ENCODE measurements at regions not wholly inside any gene's neighbourhood (a gene's known extent, or its start where the extent isn't known, plus 50 kb on each side); places are given as distances from the start of the nearest gene placed in this dataset.

GRCh38 chr5:3182133-3182876 lies 413.3 kb upstream of the IRX1 start:
- H3K9me3 Mint-ChIP-seq (ENCODE audit: low read depth) = no peaks in the 10 kb centered on the region
- CTCF ChIA-PET = no interaction called here

GRCh38 chr5:3181671-3182070 lies 414.0 kb upstream of the IRX1 start:
- ChIA-PET CTCF (no interaction called here), POLR2A (no interaction called here)
- intact Hi-C loops (cut with DNase I, micrococcal nuclease) = no loop called here
- Mint-ChIP-seq H3K27me3 (no peaks in the 10 kb centered on the region), H3K4me3 (no peak overlapping the region), H3K9me3 (ENCODE audit: low read depth) (no peaks in the 10 kb centered on the region), H3K27ac (no peak overlapping the region), H3K36me3 (ENCODE audit: low read depth) (no peaks in the 10 kb centered on the region), H3K4me1 (no peaks in the 10 kb centered on the region)
- ATAC-seq (no peak), DNase-seq (no peak)

More at GRCh38 chr5:3182133-3182876, 413.3 kb upstream of the IRX1 start:
- Mint-ChIP-seq H3K36me3 (ENCODE audit: low read depth) (no peaks in the 10 kb centered on the region), H3K27ac (no peak overlapping the region), H3K4me3 (no peak overlapping the region), H3K27me3 (no peaks in the 10 kb centered on the region), H3K4me1 (no peaks in the 10 kb centered on the region)
- ATAC-seq (no peak), DNase-seq (no peak)
- intact Hi-C loops (cut with DNase I, micrococcal nuclease) = no loop called here
- POLR2A ChIA-PET = no interaction called here

DNA sequence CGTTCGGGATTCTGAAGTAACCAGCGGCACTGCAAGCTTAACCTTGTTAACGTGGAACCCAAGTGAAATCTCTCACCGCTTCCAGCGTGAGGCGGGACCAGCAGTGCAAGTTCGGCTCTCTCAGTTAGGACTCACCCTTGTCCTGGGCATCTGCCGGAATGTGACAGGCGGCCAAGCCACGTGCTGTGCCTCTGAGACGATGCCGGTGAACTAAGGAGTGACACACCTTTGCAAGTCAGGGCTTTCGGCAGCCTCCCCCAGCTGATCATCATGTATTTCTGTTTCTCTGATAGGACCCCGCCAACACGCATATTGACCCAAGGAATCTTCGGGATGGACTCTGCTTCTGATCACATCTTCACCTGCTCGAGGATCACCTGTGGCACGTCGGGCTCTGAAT lies 415.0 kb upstream of the IRX1 start:
- Mint-ChIP-seq H3K4me3 (no peak overlapping the region), H3K27ac (no peak overlapping the region), H3K9me3 (ENCODE audit: low read depth) (no peaks in the 10 kb centered on the region), H3K27me3 (no peaks in the 10 kb centered on the region), H3K4me1 (no peaks in the 10 kb centered on the region), H3K36me3 (ENCODE audit: low read depth) (no peaks in the 10 kb centered on the region)
- ATAC-seq (no peak), DNase-seq (no peak)
- POLR2A ChIA-PET = no interaction called here
- intact Hi-C loops (cut with DNase I, micrococcal nuclease) = no loop called here
- CTCF ChIA-PET = no interaction called here

- DNase-seq (no peak), ATAC-seq (no peak)
- no peaks in the 10 kb centered on the region for H3K4me1 Mint-ChIP-seq
- no peaks in the 10 kb centered on the region for H3K9me3 Mint-ChIP-seq (ENCODE audit: low read depth)
- ChIA-PET CTCF (no interaction called here), POLR2A (no interaction called here)
- H3K27ac Mint-ChIP-seq = no peak overlapping the region
- intact Hi-C loops (cut with DNase I, micrococcal nuclease) = no loop called here
- no peaks in the 10 kb centered on the region for H3K36me3 Mint-ChIP-seq (ENCODE audit: low read depth)
- H3K27me3 Mint-ChIP-seq = no peaks in the 10 kb centered on the region
- no peak overlapping the region for H3K4me3 Mint-ChIP-seq
Measured at GRCh38 chr5:3179220-3179619, 416.4 kb upstream of the IRX1 start.

DNA sequence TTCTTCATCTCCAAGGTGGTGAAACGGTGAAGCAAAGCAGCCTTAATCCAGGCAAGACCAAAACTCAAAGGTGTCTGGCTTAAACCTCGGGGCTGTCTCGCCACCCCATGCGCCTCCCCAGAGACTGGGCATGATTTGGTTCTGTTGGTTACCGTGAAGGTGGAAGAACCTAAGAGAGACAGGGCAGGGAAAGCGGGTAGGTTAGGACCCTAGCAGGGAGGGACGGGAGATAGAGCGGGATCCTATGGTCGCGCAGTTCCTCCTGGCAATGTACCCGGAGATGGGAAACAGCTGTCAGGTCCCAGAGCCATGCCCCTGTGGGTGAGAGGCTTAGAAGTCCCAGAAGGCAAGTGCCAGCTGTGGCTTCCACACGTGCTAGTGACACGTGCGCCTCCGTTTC lies 418.3 kb upstream of the IRX1 start:
- Mint-ChIP-seq H3K4me1 (no peaks in the 10 kb centered on the region), H3K27me3 (no peaks in the 10 kb centered on the region), H3K9me3 (ENCODE audit: low read depth) (no peaks in the 10 kb centered on the region), H3K27ac (no peak overlapping the region), H3K4me3 (no peak overlapping the region), H3K36me3 (ENCODE audit: low read depth) (no peaks in the 10 kb centered on the region)
- DNase-seq = no peak
- ChIA-PET POLR2A (no interaction called here), CTCF (no interaction called here)
- ATAC-seq = no peak
- intact Hi-C loops (cut with DNase I, micrococcal nuclease) = no loop called here

- no peaks in the 10 kb centered on the region for H3K36me3 Mint-ChIP-seq (ENCODE audit: low read depth)
- no peak overlapping the region for H3K27ac Mint-ChIP-seq
- POLR2A ChIA-PET = no interaction called here
- intact Hi-C loops (cut with DNase I, micrococcal nuclease) = no loop called here
- H3K4me1 Mint-ChIP-seq = no peaks in the 10 kb centered on the region
- peaks cover under 1% of the 10 kb centered on the region for H3K27me3 Mint-ChIP-seq
- no peaks in the 10 kb centered on the region for H3K9me3 Mint-ChIP-seq (ENCODE audit: low read depth)
- DNase-seq = no peak
- ATAC-seq = no peak
- CTCF ChIA-PET = no interaction called here
- no peak overlapping the region for H3K4me3 Mint-ChIP-seq
Measured at GRCh38 chr5:3175416-3175815, 420.2 kb upstream of the IRX1 start.

DNA sequence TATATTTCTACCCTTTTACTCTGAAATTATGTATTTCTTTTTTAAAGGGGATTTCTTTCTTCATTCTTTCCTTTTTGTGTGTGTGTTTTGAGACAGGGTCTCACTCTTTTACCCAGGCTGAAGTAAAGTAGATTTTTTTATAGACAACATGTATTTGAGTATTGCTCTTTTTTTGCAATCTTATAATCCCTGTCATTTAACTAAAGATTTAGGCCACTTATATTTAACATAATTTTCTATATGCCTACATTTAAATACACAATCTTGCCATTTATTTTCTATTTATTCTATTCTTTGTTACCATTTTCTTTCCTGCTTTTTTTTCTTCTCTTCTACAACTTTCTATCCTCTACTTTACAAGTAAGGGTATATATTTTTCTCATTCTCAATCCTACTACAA lies 416.0 kb upstream of the IRX2 start:
- intact Hi-C loops (cut with DNase I, micrococcal nuclease) = no loop called here
- Mint-ChIP-seq H3K27ac (no peak overlapping the region), H3K36me3 (ENCODE audit: low read depth) (no peaks in the 10 kb centered on the region), H3K27me3 (peaks cover 2% of the 10 kb centered on the region), H3K4me1 (no peaks in the 10 kb centered on the region), H3K9me3 (ENCODE audit: low read depth) (peaks cover 13% of the 10 kb centered on the region), H3K4me3 (no peak overlapping the region)
- DNase-seq (no peak), ATAC-seq (no peak)
- ChIA-PET POLR2A (no interaction called here), CTCF (no interaction called here)

- POLR2A ChIA-PET = no interaction called here
- ATAC-seq = no peak
- Mint-ChIP-seq H3K27me3 (peaks cover 4% of the 10 kb centered on the region), H3K4me3 (no peak overlapping the region), H3K4me1 (no peaks in the 10 kb centered on the region), H3K27ac (no peak overlapping the region), H3K9me3 (ENCODE audit: low read depth) (peaks cover 21% of the 10 kb centered on the region), H3K36me3 (ENCODE audit: low read depth) (no peaks in the 10 kb centered on the region)
- intact Hi-C loops (cut with DNase I, micrococcal nuclease) = no loop called here
- no peak for DNase-seq
- CTCF ChIA-PET = no interaction called here
Measured at GRCh38 chr5:3163626-3164025, 412.1 kb upstream of the IRX2 start.

DNA sequence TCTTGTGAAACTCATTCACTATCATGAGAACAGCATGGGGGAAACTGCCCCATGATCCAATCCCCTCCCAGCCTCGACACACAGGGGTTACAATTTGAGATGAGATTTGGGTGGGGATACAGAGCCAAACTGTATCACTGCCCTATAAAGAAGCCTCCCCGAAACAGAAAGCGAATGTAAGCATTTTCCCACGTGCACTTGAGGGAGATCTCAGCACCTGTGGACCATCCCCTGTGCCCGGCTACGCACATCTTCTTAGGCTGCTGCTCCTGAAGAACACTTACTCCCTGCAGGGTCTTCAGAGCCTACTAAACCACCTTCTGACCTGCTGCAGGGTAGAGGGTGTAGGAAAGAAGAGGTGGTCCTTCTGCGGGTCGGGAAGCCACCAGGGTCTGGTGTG lies 410.2 kb upstream of the IRX2 start:
- Mint-ChIP-seq H3K36me3 (ENCODE audit: low read depth) (no peaks in the 10 kb centered on the region), H3K27me3 (peaks cover 4% of the 10 kb centered on the region), H3K27ac (no peak overlapping the region), H3K4me3 (no peak overlapping the region), H3K9me3 (ENCODE audit: low read depth) (peaks cover 11% of the 10 kb centered on the region), H3K4me1 (no peaks in the 10 kb centered on the region)
- no peak for ATAC-seq
- intact Hi-C loops (cut with DNase I, micrococcal nuclease) = no loop called here
- no peak for DNase-seq
- POLR2A ChIA-PET = no interaction called here
- CTCF ChIA-PET = no interaction called here

- intact Hi-C loops (cut with DNase I, micrococcal nuclease) = no loop called here
- DNase-seq (no peak), ATAC-seq (no peak)
- Mint-ChIP-seq H3K27me3 (peaks cover 4% of the 10 kb centered on the region), H3K4me3 (no peak overlapping the region), H3K4me1 (no peaks in the 10 kb centered on the region), H3K36me3 (ENCODE audit: low read depth) (no peaks in the 10 kb centered on the region), H3K27ac (no peak overlapping the region), H3K9me3 (ENCODE audit: low read depth) (peaks cover 6% of the 10 kb centered on the region)
- ChIA-PET POLR2A (no interaction called here), CTCF (no interaction called here)
Measured at GRCh38 chr5:3157214-3157613, 405.7 kb upstream of the IRX2 start.

DNA sequence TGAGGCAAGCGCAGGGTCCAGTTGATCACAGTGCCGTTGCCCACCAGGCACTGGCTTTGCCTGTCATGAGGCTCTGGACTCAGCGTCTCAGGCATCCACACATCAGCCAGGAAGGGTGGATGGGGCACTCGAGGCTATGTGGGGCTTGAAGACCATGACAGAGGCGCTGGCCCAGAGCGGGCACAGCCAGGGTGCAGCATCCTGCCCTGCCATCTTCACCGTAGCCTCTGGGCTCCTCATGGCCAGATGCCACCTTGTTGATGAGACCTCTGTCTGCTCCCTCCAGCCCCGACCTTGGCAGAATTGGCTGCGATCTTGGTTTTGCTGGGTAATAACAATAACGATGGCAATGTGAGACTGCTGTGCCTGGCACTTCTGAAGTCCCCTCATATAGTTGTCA lies 404.2 kb upstream of the IRX2 start:
- POLR2A ChIA-PET = no interaction called here
- H3K9me3 Mint-ChIP-seq (ENCODE audit: low read depth) = peaks cover 4% of the 10 kb centered on the region
- H3K4me1 Mint-ChIP-seq = no peaks in the 10 kb centered on the region
- no peaks in the 10 kb centered on the region for H3K36me3 Mint-ChIP-seq (ENCODE audit: low read depth)
- intact Hi-C loops (cut with DNase I, micrococcal nuclease) = no loop called here
- ATAC-seq = no peak
- CTCF ChIA-PET = no interaction called here
- peaks cover 5% of the 10 kb centered on the region for H3K27me3 Mint-ChIP-seq
- no peak overlapping the region for H3K4me3 Mint-ChIP-seq
- H3K27ac Mint-ChIP-seq = no peak overlapping the region
- DNase-seq = no peak

- H3K36me3 Mint-ChIP-seq (ENCODE audit: low read depth) = no peaks in the 10 kb centered on the region
- no peaks in the 10 kb centered on the region for H3K4me1 Mint-ChIP-seq
- H3K27me3 Mint-ChIP-seq = peaks cover 5% of the 10 kb centered on the region
- ATAC-seq (no peak), DNase-seq (no peak)
- ChIA-PET POLR2A (no interaction called here), CTCF (no interaction called here)
- intact Hi-C loops (cut with DNase I, micrococcal nuclease) = no loop called here
- peaks cover 1% of the 10 kb centered on the region for H3K9me3 Mint-ChIP-seq (ENCODE audit: low read depth)
- H3K27ac Mint-ChIP-seq = no peak overlapping the region
- no peak overlapping the region for H3K4me3 Mint-ChIP-seq
Measured at GRCh38 chr5:3155046-3155445, 403.6 kb upstream of the IRX2 start.

GRCh38 chr5:3153906-3154305 lies 402.4 kb upstream of the IRX2 start:
- Mint-ChIP-seq H3K27me3 (peaks cover 5% of the 10 kb centered on the region), H3K4me3 (no peak overlapping the region), H3K4me1 (no peaks in the 10 kb centered on the region), H3K27ac (no peak overlapping the region), H3K36me3 (ENCODE audit: low read depth) (no peaks in the 10 kb centered on the region), H3K9me3 (ENCODE audit: low read depth) (peaks cover 1% of the 10 kb centered on the region)
- ATAC-seq = no peak
- POLR2A ChIA-PET = no interaction called here
- intact Hi-C loops (cut with DNase I, micrococcal nuclease) = no loop called here
- no peak for DNase-seq
- CTCF ChIA-PET = no interaction called here

Measured in activated CD4-positive, alpha-beta T cell treated with anti-CD3 and anti-CD28 coated beads for 36 hours (primary cell).